A673 (cell line): ENCODE measurements at regions not wholly inside any gene's neighbourhood (a gene's known extent, or its start where the extent isn't known, plus 50 kb on each side); places are given as distances from the start of the nearest gene placed in this dataset.

ENCODE experiments used
- CTCF ChIP-seq: fragments of 300-800, 200-600 bp; sonication (generic); conservative IDR thresholded peaks from 2 replicates; pipeline ENCODE4 v1.5.1; 2017; ENCODE audit warnings: low read depth, mild to moderate bottlenecking, antibody characterized with exemption, low read length, moderate library complexity, mixed read lengths
- EZH2 ChIP-seq: fragments of 200-600 bp; sonication (generic); IDR thresholded peaks from 2 replicates; pipeline ENCODE4 v1.6.1; 2017; ENCODE audit warnings: borderline replicate concordance, low read depth, mild to moderate bottlenecking, mixed read lengths, antibody characterized with exemption, low read length; ENCODE audit not compliant: poor library complexity, severe bottlenecking

DNA sequence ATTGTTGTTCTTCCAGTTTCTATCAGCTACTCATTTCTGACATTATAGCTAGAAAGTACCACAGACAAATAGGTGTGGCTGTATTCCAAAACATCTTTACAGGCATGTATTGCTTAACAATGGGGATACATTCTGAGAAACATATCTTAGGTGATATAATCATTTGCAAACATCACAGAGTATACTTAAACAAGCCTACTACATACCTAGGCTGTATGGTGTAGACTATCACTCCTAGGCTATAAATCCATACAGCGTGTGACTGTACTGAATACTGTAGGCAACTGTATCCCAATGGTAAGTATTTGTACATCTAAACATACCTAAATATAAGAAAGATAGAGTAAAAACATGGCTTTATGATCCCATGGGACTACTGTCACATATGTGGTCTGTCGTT is 231.8 kb downstream of the ETS1 start:
- no peak for TF ChIP-seq CTCF
- TF ChIP-seq EZH2: no peak
